ENCODE measurements at regions not wholly inside any gene's neighbourhood (a gene's known extent, or its start where the extent isn't known, plus 50 kb on each side); places are given as distances from the start of the nearest gene placed in this dataset.
"Not testable (repeated sequence)": the region's sequence is repeated elsewhere in the genome, so short reads cannot be mapped to it uniquely, and the experiment has no call there.

GRCh38 chr16:63516394-63516793, 1480.2 kb upstream of the CDH8 start:
- no peak for DNase-seq (ENCODE audit: low read depth)

GRCh38 chr16:63512910-63513309, 1476.7 kb upstream of the CDH8 start:
- no peak for DNase-seq (ENCODE audit: low read depth)

- no peak for DNase-seq (ENCODE audit: low read depth)
Observed at GRCh38 chr16:63497408-63497807, 1461.2 kb upstream of the CDH8 start.

- no peak for DNase-seq (ENCODE audit: low read depth)
Observed at GRCh38 chr16:63496282-63496681, 1460.0 kb upstream of the CDH8 start.

- no peak for DNase-seq (ENCODE audit: low read depth)
Observed at GRCh38 chr16:63488955-63489354, 1452.7 kb upstream of the CDH8 start.

GRCh38 chr16:63481060-63481459, 1444.8 kb upstream of the CDH8 start:
- DNase-seq (ENCODE audit: low read depth), result no peak

GRCh38 chr16:63473725-63474124, 1437.5 kb upstream of the CDH8 start:
- no peak for DNase-seq (ENCODE audit: low read depth)

GRCh38 chr16:63467513-63467912, 1431.3 kb upstream of the CDH8 start:
- no peak for DNase-seq (ENCODE audit: low read depth)

- no peak for DNase-seq (ENCODE audit: low read depth)
Observed at GRCh38 chr16:63462316-63462715, 1426.1 kb upstream of the CDH8 start.

GRCh38 chr16:63461248-63461841, 1425.1 kb upstream of the CDH8 start:
- no peak for DNase-seq (ENCODE audit: low read depth)

GRCh38 chr16:63458846-63459245, 1422.6 kb upstream of the CDH8 start:
- DNase-seq (ENCODE audit: low read depth), result no peak

- DNase-seq (ENCODE audit: low read depth), result no peak
Observed at GRCh38 chr16:63457869-63458268, 1421.6 kb upstream of the CDH8 start.

- DNase-seq (ENCODE audit: low read depth), result no peak
Observed at GRCh38 chr16:63453261-63453660, 1417.0 kb upstream of the CDH8 start.

- DNase-seq (ENCODE audit: low read depth), result no peak
Observed at GRCh38 chr16:63447121-63447520, 1410.9 kb upstream of the CDH8 start.

- no peak for DNase-seq (ENCODE audit: low read depth)
Observed at GRCh38 chr16:63442246-63442645, 1406.0 kb upstream of the CDH8 start.

- no peak for DNase-seq (ENCODE audit: low read depth)
Observed at GRCh38 chr16:63426275-63426870, 1390.1 kb upstream of the CDH8 start.

- DNase-seq (ENCODE audit: low read depth), result no peak
Observed at GRCh38 chr16:63422715-63423114, 1386.5 kb upstream of the CDH8 start.

- DNase-seq (ENCODE audit: low read depth), result no peak
Observed at GRCh38 chr16:63416712-63417111, 1380.5 kb upstream of the CDH8 start.

- DNase-seq (ENCODE audit: low read depth), result no peak
Observed at GRCh38 chr16:63415014-63415413, 1378.8 kb upstream of the CDH8 start.

- DNase-seq (ENCODE audit: low read depth), result no peak
Observed at GRCh38 chr16:63410594-63410993, 1374.4 kb upstream of the CDH8 start.

- no peak for DNase-seq (ENCODE audit: low read depth)
Observed at GRCh38 chr16:63403792-63404191, 1367.6 kb upstream of the CDH8 start.

- not testable (repeated sequence) for DNase-seq (ENCODE audit: low read depth)
Observed at GRCh38 chr16:63388277-63388676, 1352.0 kb upstream of the CDH8 start.

GRCh38 chr16:63385714-63386432, 1349.6 kb upstream of the CDH8 start:
- DNase-seq (ENCODE audit: low read depth), result no peak
